ENCODE measurements at regions not wholly inside any gene's neighbourhood (a gene's known extent, or its start where the extent isn't known, plus 50 kb on each side); places are given as distances from the start of the nearest gene placed in this dataset.

DNA sequence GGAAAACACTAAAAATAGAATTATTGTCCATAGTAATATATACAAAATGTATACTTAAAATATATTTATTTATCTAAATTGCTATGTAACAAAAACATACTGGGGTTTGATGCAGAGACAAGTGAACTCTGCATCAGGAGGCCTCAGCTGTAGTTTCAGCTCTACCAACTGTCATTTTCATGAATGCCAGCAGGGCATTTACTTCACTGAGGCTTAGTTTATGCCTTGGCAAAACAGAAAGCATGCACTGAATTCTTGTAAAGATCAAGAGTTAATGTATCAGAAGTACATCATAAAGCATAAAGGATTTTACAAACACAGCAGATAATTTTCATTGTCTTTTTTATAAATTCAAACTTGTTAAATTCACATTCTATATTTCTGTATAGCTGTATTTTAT is 577.0 kb downstream of the C4orf33 start:
- TF ChIP-seq POLR2A (IDR thresholded peaks at IDR 0.05; ENCODE audit: extremely low read depth, insufficient read length) (no peak), MAX (IDR thresholded peaks at IDR 0.05; ENCODE audit: low read depth, low read length) (no peak), MYC (IDR thresholded peaks at IDR 0.05; ENCODE audit: low read depth, low read length) (no peak)
- TF ChIP-seq, protein P1, sequence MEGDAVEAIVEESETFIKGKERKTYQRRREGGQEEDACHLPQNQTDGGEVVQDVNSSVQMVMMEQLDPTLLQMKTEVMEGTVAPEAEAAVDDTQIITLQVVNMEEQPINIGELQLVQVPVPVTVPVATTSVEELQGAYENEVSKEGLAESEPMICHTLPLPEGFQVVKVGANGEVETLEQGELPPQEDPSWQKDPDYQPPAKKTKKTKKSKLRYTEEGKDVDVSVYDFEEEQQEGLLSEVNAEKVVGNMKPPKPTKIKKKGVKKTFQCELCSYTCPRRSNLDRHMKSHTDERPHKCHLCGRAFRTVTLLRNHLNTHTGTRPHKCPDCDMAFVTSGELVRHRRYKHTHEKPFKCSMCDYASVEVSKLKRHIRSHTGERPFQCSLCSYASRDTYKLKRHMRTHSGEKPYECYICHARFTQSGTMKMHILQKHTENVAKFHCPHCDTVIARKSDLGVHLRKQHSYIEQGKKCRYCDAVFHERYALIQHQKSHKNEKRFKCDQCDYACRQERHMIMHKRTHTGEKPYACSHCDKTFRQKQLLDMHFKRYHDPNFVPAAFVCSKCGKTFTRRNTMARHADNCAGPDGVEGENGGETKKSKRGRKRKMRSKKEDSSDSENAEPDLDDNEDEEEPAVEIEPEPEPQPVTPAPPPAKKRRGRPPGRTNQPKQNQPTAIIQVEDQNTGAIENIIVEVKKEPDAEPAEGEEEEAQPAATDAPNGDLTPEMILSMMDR (IDR thresholded peaks at IDR 0.05; ENCODE audit: low read depth, low read length): no peak
